ENCODE measurements at regions not wholly inside any gene's neighbourhood (a gene's known extent, or its start where the extent isn't known, plus 50 kb on each side); places are given as distances from the start of the nearest gene placed in this dataset.

GRCh38 chrX:82998163-82998562 is 509.9 kb upstream of the POU3F4 start:
- no peak for TF ChIP-seq POLR2A (IDR thresholded peaks at IDR 0.05; ENCODE audit: low read length)
- TF ChIP-seq GATA1 (IDR thresholded peaks at IDR 0.05; ENCODE audit: low read depth, low read length), result no peak

All from erythroblast (primary cell).